ENCODE measurements at regions not wholly inside any gene's neighbourhood (a gene's known extent, or its start where the extent isn't known, plus 50 kb on each side); places are given as distances from the start of the nearest gene placed in this dataset.

- POLR2A ChIA-PET: interaction anchor here (0.7 to 1.0 kb wide), 2 partner anchors 10 kb away, joined by 3 read pairs; no protein-coding TSS in a partner anchor
- in situ Hi-C loops (cut with MboI): no loop called here
- peak; percentile 69 to 75 (median 73) for DNase-seq (ENCODE audit: extremely low read depth in 1 of 4, low spot score in 3 of 4)
- TF ChIP-seq ZNF695 (CRISPR knock-in tag; IDR thresholded peaks at IDR 0.05) (no peak), YY1 (IDR thresholded peaks at IDR 0.05; ENCODE audit: borderline replicate concordance in 1 of 3, control insufficient read depth in 1 of 3, extremely low read depth in 1 of 3, insufficient read depth in 3 of 3, insufficient read length in 1 of 3, insufficient replicate concordance in 2 of 3, low read depth in 1 of 3, low read length in 2 of 3) (no peak), REST (IDR thresholded peaks at IDR 0.05; ENCODE audit: borderline replicate concordance) (peak; percentile 52; the same call in 1 of the 2 replicates), REST (CRISPR knock-in tag; IDR thresholded peaks at IDR 0.05; ENCODE audit: low read depth) (no peak), RCOR1 (IDR thresholded peaks at IDR 0.05; ENCODE audit: borderline replicate concordance in 1 of 2, low read depth in 2 of 2, low read length in 2 of 2) (0 out of 4 replicates have a peak, but pooled peaks of 1 of the 2 experiments have one; percentile 25), MIER1 (IDR thresholded peaks at IDR 0.05; ENCODE audit: low read depth) (no peak), DPF2 (IDR thresholded peaks at IDR 0.05) (no peak), RAD21 (CRISPR knock-in tag; conservative IDR thresholded peaks at IDR 0.05 in 1 of 2, IDR thresholded peaks at IDR 0.05 in 1 of 2) (peak; percentile 53 to 73), PHF20 (IDR thresholded peaks at IDR 0.05; ENCODE audit: partially characterized antibody) (no peak), HNRNPL (IDR thresholded peaks at IDR 0.05; ENCODE audit: low read depth, low read length) (no peak), ZBTB1 (CRISPR knock-in tag; IDR thresholded peaks at IDR 0.05; ENCODE audit: borderline replicate concordance, low read depth) (no peak), RBM15 (IDR thresholded peaks at IDR 0.05; ENCODE audit: insufficient read depth, low read length) (no peak), CTBP1 (IDR thresholded peaks at IDR 0.05; ENCODE audit: borderline replicate concordance) (peak; percentile 32; the same call in 1 of the 2 replicates)
Measured at GRCh38 chr10:6647811-6648526, 67.9 kb upstream of the PRKCQ start.

More at GRCh38 chr10:6647811-6648526, 67.9 kb upstream of the PRKCQ start:
- Histone ChIP-seq H3K4me3 (no peak overlapping the region), H3K9ac (ENCODE audit: insufficient read depth in 1 of 2, low read depth in 2 of 2, low read length in 2 of 2) (no peak overlapping the region), H4K20me1 (replicated peaks; ENCODE audit: control insufficient read depth, insufficient read depth, low read length) (no peaks in the 10 kb centered on the region), H3K9me3 (replicated peaks; ENCODE audit: control insufficient read depth, insufficient read depth, low read depth, low read length) (no peaks in the 10 kb centered on the region), H3K79me2 (ENCODE audit: control insufficient read depth, insufficient read depth, low read length) (no peaks in the 10 kb centered on the region), H3K36me3 (ENCODE audit: control insufficient read depth, insufficient read depth, low read length) (no peaks in the 10 kb centered on the region), H3K4me2 (ENCODE audit: insufficient read depth, low read length) (no peak overlapping the region), H3K4me1 (replicated peaks in 1 of 2; ENCODE audit: control insufficient read depth in 2 of 2, insufficient read depth in 2 of 2, low read length in 2 of 2) (peaks cover 0 to 3% of the 10 kb centered on the region in 2 experiments; a peak in 1 of 5 replicates), H3K27ac (ENCODE audit: extremely low read depth, low read depth, low read length) (no peak overlapping the region), H3K27me3 (ENCODE audit: control insufficient read depth in 2 of 2, insufficient read depth in 2 of 2, low read length in 2 of 2) (peaks cover 8 to 14% of the 10 kb centered on the region in 2 experiments), H3K9me1 (ENCODE audit: control insufficient read depth, insufficient read depth, low read length) (no peaks in the 10 kb centered on the region), H2AFZ (ENCODE audit: low read depth, low read length) (peak overlapping the region; percentile 42; the same call in 1 of the 2 replicates)
- 5% methylated on average over 13 of the region's 13 CpGs for WGBS (ENCODE audit: insufficient coverage, low coverage, missing lambda C conversion rate)
- ATAC-seq (peak; percentile 98), FAIRE-seq (peak; percentile 82)
- intact Hi-C loops (cut with micrococcal nuclease): loop anchor here (1.0 to 5.0 kb wide), 4 partner anchors 66 to 231 kb away; partner anchors contain the start of gene PRKCQ
- CTCF ChIA-PET (ENCODE audit: low intra/inter-chr PET ratio): interaction anchor here (0.8 to 1.2 kb wide), 2 partner anchors 30 to 202 kb away, joined by 3 to 4 read pairs; no protein-coding TSS in a partner anchor
- no TSS peak for BruUV-seq (replicated peaks)
